NCI-H146 (cell line): ENCODE measurements at regions not wholly inside any gene's neighbourhood (a gene's known extent, or its start where the extent isn't known, plus 50 kb on each side); places are given as distances from the start of the nearest gene placed in this dataset.
"Not testable (repeated sequence)": the region's sequence is repeated elsewhere in the genome, so short reads cannot be mapped to it uniquely, and the experiment has no call there.

Experiments
- DNase-seq: peaks from one replicate; lab custom pipeline; 2025; lab: John Stamatoyannopoulos, UW

DNA sequence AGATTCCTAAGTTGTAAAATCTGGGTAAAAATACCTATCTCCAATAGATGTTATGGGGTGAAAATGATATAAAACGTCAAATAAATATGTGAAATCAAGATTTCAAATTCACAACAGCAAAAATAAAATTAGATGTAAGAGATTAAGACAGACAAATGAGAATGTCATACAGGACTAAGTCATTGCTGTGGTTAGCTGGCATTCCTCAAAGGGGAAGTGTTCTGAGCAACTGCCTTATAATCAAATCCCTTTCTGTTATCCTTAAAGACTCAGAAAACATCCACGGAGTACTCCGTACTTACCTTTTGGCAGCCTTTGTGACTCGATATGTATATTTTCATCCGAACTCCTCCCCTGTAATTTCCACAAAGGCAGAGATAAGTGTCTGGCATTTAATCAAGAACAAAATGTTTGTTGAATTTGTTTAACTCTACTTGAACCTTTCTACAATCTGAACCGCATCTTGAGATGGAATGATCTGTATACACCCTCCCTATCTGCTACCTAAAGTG, 559.6 kb downstream of the GATA3 start:
- no peak for DNase-seq

DNA sequence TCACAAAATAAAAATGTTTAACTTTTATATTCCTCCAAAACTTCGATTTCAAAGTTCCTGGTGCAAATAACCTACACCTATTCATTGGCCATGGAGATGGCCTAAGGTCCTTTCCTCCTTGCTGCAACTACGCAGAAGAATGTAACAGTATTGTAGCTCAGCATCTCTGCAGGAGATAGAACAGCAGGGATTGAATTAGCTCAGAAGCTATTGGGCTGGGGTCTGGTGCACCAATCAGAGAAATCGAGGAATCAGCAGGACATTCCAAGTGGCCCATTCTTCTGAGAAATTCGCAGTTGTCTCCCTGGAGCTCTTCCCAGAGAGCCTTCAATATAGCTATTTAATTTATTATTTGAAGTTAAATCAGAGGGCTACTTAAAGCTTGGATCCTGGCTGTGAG, 560.6 kb downstream of the GATA3 start:
- DNase-seq, result no peak

DNA sequence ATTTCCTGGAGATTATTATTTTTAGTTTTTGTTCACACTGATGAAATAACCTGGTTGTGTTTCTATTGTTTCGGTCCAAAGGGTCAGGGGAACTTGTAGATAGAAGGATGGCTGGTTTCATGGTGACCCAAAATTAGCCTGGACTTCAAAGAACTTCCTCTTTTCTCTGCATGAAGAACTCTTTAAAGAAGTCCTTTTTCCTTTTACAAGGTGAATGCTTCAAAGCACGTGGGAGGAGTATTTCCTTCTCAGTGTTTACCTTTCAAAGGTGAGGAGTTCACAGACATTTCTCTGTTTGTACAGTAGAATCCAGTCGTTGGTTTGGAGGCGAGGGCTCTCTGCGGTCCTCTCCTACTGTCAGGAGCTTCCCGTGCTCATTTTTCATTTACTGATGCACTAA, 561.7 kb downstream of the GATA3 start:
- no peak for DNase-seq

DNA sequence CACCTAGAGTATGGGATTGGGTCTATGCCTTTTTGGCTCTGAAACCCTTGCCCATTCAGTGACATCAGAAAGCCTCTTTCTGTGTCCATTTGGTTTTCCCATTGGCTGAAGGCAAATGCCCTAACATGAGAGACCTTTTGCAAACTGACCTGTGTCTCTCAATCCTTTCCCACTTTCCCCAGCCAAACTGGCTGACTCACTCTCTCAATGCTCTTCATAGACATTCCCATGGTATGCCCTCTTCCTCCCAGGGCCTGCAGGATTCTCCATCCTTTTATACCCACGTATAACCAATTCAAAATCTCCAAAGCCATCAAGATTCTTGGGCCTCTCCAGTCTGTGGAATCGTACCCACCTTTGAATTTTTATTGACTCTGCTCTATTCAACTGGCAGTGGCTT, 563.3 kb downstream of the GATA3 start:
- DNase-seq, result no peak

DNA sequence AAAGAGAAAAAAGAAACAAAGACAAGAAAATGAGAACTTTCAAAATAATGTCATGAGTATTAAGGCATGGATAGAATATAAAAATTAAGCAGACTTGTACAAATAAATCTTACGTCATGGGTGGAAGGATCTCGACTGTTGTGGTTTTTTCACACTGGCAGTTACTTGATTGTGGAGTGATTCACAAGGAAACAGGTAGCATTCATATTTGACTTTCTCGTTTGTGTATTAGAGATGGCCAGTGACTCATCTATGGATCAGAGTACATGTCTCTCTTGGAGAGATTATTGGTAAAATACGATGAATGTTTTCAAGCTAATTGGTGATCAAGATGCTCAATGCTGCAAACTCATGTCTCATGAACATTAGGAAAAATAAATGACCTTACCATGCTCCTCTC, 564.3 kb downstream of the GATA3 start:
- DNase-seq, result no peak

DNA sequence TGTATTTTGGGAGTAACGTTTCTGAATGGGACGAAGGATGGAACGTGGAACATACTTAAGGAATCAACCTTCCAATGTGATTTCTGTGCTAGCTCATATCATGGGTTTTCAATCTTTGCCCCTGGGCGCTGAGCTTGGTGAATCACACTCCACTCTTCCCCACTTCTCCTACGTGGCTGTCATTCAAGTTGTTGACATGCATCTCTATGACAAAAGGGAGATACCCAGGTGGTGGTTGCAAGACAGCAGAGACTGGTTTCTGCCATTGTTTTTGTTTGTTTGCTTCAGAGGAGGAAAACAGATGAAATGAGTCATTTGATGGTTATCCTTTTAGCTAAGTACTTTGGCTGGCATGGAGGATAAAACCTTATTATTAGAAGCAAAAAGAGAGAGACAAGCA, 573.9 kb downstream of the GATA3 start:
- DNase-seq, result no peak

DNA sequence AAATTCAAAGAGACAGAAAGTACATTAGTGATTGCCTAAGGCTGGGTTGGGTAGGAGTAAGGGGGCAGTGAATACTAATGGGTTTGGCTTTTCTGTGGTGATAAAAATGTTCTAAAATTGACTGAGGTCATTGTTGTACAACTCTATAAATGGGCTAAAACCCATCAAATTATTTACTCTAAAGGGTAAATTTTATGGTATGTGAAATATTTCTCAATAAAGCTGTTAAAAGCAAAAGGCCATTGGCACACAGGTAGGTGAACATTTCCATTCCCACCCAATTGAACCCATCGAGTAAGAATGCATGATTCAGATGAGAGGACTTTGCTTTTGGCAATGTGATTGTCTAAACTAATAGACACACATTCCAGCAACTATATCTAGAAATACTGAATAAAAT, 579.4 kb downstream of the GATA3 start:
- DNase-seq, result no peak

DNA sequence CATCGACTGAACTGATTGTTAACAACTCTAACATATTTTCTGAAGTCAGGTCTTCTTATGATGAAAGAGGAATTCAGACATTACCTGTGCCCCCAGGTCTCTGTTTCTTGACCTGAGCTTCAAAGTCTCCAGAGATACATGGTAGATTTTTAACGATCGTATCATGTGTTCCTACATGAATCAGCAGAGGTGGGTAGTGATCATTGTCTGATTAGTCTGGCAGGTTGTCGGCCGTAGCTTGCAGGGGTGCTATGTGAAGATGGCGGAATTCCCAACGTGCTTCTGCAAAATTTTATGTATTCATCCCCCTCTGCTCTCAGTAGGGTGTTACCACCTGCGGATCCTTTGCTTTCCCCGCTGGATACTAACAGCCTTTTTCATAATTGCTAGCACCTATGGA, 581.9 kb downstream of the GATA3 start:
- no peak for DNase-seq

DNA sequence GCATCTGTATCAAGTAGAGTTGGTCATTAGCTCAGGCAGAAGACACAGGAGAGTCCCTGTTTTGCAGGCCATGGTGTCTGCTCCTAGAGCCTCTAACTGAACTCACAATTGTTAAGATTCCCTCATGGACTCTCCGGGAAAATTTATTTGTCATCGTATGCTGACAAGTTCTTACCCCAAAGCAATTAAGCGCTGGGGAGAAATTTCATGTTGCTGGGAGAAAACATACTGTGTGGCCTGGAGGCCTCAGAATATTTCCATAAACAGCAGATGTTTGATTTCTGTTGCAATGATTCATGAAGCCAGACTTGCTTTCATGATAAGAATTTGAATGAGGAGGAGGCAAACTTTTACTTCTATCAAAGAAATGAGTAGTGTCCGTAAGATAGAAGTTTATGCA, 583.2 kb downstream of the GATA3 start:
- DNase-seq, result no peak

DNA sequence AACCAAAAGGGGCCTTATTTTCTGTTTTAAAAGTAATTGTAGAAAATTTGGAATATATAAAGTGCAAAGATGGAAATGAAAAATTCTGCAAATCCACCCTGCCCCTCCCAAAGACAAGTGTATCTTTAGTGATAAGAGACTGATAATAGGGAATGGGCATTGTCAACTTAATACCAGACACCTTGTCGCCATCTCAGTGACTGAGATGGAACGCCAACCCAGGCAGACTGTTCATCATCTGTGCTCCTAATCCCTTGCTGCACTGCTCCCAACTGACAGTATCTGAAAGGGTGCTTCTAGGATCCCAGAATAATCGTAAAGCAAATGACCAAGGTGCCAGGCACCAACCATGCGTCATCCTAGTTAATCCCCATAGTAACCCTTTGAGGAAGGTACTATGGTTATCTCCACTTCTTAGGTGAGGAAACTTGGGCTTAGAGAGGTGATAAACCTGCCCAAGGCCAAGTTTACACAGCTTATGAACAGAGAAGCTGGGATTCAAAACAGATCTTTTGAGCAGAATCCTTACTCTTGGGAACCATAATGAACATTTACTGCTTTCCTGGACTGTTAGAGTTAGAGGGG, 583.7 kb downstream of the GATA3 start:
- DNase-seq, result no peak

DNA sequence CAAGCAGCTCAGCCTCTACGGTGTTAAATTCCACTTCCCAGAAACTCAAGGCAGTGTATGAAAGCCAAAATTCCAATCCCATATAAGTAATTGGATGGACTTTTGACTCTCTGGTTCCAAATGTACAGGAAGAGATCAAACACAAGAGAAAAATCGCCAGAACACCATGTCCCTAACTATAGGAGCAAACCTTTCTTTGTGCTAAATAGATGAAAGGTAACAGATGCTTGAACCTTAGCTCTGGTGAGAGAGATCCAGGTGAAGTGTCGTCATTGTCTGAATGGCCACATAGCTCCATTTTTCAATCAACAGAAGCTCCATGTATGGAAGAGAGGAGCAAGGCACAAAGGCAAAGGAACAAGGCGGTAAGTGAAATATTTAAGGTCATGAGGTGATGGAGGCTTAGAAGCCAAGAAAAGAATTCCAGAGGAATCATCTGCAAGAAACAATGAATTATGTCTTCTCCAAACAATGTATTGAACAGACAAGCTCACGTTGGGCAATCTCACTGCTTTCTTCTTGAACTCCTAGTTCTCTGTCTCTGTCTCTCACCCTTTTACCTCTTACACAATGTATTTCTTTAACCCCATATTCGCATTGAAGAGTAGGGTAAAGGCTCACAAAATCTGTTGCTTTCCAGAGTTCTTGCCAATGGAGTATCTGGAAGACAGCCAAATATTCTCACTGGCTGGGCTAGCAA, 585.1 kb downstream of the GATA3 start:
- DNase-seq, result no peak

DNA sequence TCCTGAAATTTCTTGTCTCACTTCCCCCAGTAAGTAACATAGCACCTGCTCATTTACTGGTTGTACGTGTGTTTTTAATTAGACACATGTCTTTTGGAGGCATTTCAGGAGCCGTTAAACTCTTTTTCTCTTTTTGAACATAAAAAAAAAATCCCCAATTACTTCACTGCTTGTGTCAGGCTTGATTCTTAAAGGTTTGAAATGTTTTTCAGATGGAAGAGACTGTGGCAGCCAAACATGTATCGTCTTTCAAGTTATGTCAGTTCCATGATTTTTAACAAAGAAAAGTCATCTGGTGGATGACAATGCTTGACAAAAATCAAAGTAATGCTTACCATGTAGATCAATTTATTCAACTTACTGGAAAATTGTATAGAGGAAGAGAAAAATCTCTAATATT, 585.8 kb downstream of the GATA3 start:
- no peak for DNase-seq

DNA sequence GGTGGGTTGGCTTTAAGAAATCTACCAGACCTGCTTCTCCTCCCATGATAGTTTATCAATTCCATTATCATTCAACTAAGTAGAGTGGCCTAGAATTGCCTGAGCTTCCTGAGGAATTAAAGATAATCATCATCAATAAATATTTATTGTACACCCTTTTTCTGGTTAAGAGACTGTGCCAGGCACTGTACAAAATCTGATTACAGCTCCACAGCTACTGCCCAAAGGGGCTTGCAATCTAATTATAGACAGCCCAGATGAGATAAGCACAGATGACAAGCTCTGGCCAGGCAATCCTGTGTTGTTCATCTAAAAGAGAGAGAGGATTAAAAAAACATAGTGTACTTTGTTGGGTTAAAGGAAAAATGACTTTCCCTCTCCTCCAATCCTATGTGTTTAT, 586.4 kb downstream of the GATA3 start:
- no peak for DNase-seq

DNA sequence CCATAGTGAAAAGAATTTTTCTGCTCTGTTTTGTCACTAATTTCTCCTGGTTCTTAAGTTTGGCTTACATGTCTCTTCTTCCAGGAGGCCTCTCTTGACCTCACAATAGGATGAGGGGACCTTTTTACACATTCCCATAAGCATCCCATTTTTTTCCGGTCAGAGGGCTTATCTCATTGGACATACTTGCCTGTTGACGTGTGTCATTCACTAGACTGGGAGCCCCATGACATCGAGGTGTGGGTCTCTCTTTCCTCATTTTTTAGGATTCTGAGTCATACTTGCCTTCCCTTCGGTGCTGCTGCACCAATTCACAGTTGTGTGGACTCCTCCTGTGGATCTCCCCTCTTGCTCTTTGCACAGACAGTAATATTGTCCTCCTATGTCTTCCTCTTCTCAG, 601.8 kb downstream of the GATA3 start:
- no peak for DNase-seq

DNA sequence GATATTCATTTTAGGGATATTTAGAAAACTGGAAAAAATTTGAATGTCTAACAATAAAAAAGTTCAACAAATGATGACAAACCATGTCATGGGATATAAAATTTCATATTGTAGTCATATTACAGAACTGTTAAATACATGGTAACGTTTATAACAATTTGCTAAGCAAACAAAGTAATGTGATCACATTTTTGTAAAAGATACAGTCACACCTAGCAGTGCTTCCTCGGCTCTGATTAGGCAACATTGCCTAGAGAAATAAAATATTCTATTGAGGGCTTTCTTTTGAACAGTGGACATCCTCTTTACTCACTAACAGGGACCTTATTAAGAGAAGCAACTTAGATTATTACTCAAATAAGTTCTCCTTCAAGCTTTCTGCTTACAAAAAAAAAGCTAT, 605.5 kb downstream of the GATA3 start:
- no peak for DNase-seq

DNA sequence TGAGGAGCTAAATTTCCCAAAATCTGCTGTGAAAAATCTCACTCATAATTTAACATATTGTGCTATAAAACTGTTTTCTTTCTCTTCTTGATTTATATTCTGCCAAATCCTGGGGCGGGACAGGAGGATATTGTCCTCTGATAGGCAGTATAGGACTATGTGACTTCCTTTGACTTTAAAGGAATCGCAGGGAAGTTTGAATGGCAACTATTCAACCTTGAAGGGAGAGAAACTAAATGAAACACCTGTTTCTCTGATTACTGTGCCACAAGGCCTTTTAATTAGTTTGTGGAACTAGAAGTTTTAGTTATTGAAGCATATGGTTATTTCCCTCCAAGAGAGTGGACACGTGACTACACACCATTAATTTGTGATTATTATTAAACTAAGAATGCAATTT, 607.4 kb downstream of the GATA3 start:
- DNase-seq, result no peak

DNA sequence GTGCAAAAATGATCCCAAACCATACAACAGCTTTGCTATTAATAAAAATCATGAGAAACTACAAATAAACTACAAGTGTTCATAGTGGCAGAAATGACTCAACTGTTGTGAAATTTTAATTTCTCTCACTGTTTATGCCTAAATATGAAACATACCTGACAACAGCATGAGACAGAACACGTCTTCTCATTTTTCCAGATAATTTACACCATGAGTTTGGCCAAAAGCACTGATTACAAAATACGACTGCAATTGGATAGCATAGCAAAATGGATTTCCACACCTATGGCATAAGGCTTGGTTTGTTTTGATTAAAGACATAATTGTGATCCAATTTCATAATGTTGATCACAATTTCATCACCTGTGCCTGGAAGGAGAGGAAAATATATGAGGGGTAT, 608.6 kb downstream of the GATA3 start:
- DNase-seq, result no peak

DNA sequence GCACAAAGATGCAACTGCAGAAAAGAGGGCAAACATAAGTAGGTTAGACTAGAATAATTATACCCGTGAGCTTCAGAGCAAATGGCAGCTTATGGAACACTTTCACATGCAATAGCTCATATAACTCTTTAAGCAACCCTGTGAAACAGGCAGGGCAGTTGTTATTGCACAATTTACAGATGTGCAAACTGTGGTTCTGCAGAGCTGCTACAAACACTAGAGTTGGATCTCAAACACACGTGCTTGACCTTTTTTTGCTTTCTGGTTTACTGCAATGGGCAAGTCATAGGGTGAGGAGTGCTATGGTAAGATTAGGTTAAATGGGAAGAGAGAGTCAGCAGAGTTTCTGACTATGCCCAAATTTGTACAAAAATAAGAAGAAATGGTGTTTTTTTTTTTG, 610.8 kb downstream of the GATA3 start:
- DNase-seq, result no peak

DNA sequence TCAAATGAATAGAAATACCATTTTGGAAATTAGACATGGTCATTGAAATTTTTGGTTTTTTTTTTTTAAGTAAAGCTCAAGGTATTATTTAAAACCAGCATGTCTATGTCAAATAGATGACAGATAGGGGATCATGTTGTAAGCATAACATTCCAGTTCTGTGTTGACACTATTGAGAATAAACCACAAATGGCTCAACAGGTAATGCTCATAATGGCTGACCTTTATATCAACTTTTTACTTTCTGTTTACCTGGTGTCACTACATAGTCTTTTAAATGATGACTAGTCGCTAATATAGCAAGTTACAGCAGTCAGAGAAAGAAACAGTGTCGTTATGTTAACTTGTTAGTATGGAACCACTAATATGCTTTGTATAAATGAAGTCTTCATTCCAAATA, 616.0 kb downstream of the GATA3 start:
- no peak for DNase-seq

DNA sequence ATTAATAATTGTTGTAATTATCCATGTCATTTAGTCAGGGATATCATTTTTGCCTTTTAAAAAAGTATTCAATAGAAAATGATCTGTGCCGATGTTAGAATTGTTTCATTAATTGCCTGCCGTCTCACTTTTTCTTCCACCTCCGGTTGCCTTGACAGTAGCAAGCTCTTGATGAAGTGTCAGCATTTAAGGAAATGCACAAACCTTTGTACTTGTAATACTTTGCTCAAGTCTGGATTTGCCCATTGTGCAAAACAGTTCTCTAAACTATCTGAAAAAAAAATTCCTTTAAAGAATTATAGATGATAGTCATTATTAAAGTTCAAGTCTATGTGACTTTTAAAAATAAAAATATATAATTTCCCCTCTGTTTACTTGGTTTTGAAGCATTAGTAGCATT, 619.7 kb downstream of the GATA3 start:
- no peak for DNase-seq

DNA sequence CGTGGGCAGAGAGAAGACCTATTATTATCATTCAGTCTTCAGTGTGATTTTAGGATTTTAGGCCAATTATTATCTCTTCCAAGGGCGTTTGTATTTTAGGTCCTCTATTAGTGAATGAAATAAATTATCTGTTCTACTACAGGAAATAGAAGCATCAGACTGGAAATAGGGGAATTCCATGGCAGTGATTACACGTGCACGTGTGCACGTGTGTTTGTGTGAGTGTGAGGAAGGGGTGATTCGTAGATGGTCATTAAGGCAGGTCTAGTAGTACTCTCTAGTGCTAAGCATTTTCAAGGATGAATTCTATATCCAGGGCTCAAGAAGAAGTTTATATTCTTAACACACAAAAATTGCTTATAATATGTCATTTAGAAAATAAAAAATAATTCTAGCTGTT, 623.2 kb downstream of the GATA3 start:
- no peak for DNase-seq

DNA sequence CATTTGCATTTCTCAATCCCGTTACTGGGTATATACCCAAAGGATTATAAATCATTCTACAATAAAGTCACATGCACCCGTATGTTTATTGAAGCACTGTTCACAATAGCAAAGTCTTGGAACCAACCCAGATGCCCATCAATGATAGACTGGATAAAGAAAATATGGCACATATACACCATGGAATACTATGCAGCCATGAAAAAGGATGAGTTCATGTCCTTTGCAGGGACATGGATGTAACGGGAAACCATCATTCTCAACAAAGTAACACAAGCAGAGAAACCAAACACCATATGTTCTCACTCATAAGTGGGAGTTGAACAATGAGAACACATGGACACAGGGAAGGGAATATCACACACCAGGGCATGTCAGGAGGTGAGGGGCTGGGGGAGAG, 630.4 kb downstream of the GATA3 start:
- DNase-seq, result not testable (repeated sequence)

DNA sequence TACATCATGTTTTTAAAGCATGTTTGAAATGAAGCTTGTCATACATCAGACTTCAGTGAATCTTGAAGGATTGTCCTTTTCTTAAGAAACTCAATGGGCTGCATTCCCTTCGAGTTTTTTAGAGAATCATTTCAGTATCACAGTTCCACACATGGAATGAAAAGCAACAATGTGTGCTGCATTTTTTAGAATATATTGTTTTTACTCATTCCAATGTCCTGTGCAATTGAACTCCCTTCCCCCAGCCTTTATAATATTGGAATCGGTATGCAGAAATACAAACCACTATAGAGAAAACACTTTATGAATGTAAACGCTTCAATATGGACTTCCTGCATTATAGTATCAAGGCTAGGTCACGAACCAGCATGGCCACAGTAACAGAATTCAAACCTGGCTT, 634.4 kb downstream of the GATA3 start:
- no peak for DNase-seq

DNA sequence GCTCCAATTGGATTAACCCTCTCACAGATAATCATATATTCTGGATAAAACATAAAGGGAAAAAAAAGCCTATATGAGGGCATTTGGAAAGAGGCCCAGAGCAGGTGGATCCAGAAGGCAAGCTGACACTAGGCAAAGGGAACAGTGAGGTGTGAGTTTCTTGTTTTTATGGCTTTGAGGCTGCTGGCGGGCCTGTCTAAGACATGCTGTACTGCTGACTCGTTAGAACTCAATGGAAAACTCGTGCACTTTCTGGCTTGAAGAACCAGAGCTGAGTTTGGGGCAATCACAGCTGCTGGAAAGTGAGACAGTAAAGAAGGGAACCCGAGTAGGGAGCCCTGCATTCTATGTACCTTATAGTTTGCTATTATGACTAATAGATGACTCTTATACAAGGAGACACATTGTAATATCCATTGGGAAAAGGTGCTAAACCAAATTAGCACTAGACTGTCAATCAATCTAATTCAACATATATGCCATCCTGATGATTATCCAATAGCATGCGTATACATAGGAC, 637.1 kb downstream of the GATA3 start:
- DNase-seq, result no peak
